ENCODE measurements at regions not wholly inside any gene's neighbourhood (a gene's known extent, or its start where the extent isn't known, plus 50 kb on each side); places are given as distances from the start of the nearest gene placed in this dataset.

- TF ChIP-seq POLR2A (IDR thresholded peaks at IDR 0.05) (no peak), CTCF (IDR thresholded peaks at IDR 0.05) (no peak), POLR2AphosphoS5 (IDR thresholded peaks at IDR 0.05) (no peak)
Observed at GRCh38 chr21:15282665-15283064, 217.9 kb upstream of the NRIP1 start.

All from prostate gland (tissue), 2 donors.